MM.1S (cell line): ENCODE measurements at regions not wholly inside any gene's neighbourhood (a gene's known extent, or its start where the extent isn't known, plus 50 kb on each side); places are given as distances from the start of the nearest gene placed in this dataset.

ENCODE experiments used
- CTCF ChIP-seq: fragments of 300-600 bp; sonication (generic); IDR thresholded peaks from 2 replicates; pipeline ENCODE4 v1.5.1; 2016; ENCODE audit warnings: antibody characterized with exemption, low read length, mixed read lengths
- EZH2 ChIP-seq: fragments of 300-600 bp; sonication (generic); optimal IDR thresholded peaks from 2 replicates; pipeline ENCODE3; 2017; ENCODE audit warnings: low read depth, mild to moderate bottlenecking, antibody characterized with exemption, low read length, mixed read lengths

DNA sequence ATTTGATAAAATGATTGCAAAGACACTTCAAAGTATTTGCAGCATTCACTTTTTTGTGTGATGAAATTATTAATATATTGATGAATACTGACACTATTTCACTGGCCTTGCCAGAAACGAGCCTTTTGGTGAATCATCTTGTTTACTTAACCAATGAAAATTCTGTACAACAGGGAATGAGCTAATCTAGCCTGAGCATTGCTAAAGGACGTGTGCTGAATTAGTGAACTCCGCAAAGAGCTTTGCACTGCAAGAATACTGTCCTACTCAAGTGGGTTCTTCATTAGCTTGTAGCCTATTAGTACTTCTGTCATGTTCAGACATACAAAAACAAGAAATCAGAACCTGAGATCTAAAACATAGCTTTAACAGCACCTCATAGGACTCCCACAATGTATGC lies 172.0 kb upstream of the NRSN1 start:
- TF ChIP-seq CTCF (no peak), EZH2 (no peak)
